Mesodermal cell (in vitro differentiated cells): ENCODE measurements at regions not wholly inside any gene's neighbourhood (a gene's known extent, or its start where the extent isn't known, plus 50 kb on each side); places are given as distances from the start of the nearest gene placed in this dataset.

Source experiments
- H3K27ac ChIP-seq: 2 replicates; pipeline ENCODE4 v1.7.0; 2013; ENCODE audit warnings: mild to moderate bottlenecking, low read depth, low read length, moderate library complexity; ENCODE audit not compliant: severe bottlenecking
- H3K36me3 ChIP-seq: 2 replicates; pipeline ENCODE4 v1.7.1; 2013; ENCODE audit warnings: mild to moderate bottlenecking, low read length, moderate library complexity; ENCODE audit not compliant: control insufficient read depth, insufficient read depth
- H3K4me1 ChIP-seq: one replicate; pipeline ENCODE4 v1.7.1; 2013; ENCODE audit warnings: mild to moderate bottlenecking, low read length; ENCODE audit not compliant: insufficient read depth, control insufficient read depth, poor library complexity, severe bottlenecking
- H3K4me3 ChIP-seq: 2 replicates; pipeline ENCODE4 v1.7.0; 2013; ENCODE audit warnings: low read length, control low read depth, mild to moderate bottlenecking; ENCODE audit not compliant: insufficient read depth, poor library complexity, severe bottlenecking; ENCODE audit errors: extremely low read depth
- H3K9me3 ChIP-seq: 2 replicates; pipeline ENCODE4 v1.7.1; 2013; ENCODE audit warnings: mild to moderate bottlenecking, low read length, moderate library complexity; ENCODE audit not compliant: control insufficient read depth
- WGBS, 2 experiments: methylation state at CpG; one replicate each; pipeline ENCODE4 v1.1.5; 2013; ENCODE audit warnings: missing lambda C conversion rate in 2 of 2; ENCODE audit not compliant: insufficient coverage in 2 of 2; 5-methylcytosine and 5-hydroxymethylcytosine counted together

DNA sequence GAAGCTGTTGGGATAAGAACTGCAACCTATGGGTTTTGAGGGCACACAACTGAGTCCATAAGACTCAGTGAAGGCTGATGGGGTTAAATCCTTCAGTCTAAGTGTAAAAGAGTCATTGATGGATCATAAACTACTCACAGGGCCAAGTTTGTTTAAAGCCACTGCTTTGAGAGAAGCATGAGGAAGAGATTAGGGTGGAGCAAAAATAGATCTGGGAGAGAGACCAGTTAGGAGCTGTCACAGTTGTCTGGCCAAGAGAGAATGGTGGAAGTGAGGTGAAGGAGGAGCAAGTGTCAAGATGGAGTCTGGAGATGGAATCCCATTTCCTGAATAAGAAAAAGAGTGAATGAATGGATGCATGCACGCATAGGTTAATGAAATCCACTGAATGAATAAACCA lies 379.1 kb upstream of the CDH11 start:
- no peaks in the 10 kb centered on the region for H3K9me3 ChIP-seq
- no peak overlapping the region for H3K27ac ChIP-seq
- H3K4me1 ChIP-seq, result peaks cover 14% of the 10 kb centered on the region
- WGBS, 2 experiments, result 60% methylated on average over 1 of the region's 1 CpG; no CpG with 5 or more reads in 1 of the 2 experiments
- H3K4me3 ChIP-seq, result no peak overlapping the region
- no peaks in the 10 kb centered on the region for H3K36me3 ChIP-seq

GRCh38 chr16:65500007-65500406 lies 378.1 kb upstream of the CDH11 start:
- H3K36me3 ChIP-seq, result no peaks in the 10 kb centered on the region
- H3K4me1 ChIP-seq, result peaks cover 14% of the 10 kb centered on the region
- no peak overlapping the region for H3K27ac ChIP-seq
- no peaks in the 10 kb centered on the region for H3K9me3 ChIP-seq
- WGBS, 2 experiments, result 86% methylated on average over 1 of the region's 2 CpGs; no CpG with 5 or more reads in 1 of the 2 experiments
- no peak overlapping the region for H3K4me3 ChIP-seq

DNA sequence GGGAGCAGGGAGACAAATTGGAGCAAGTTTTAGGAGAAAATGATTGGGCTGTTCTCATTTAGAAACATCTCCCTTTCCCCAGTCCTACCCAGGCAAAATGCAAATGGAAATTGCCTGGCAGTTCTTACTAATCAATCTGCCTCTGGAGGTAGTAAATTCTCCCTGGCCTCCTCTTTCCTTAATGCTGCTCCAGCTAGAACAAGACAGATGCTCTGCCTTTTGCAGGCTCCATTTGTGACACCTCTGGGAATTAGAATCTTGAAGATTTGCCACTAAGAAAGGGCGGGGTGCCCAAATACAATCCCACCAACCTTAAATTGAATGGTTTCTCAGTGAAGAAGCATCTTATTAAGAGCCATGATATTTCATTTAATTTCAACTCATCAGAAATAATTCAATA lies 377.7 kb upstream of the CDH11 start:
- no CpG with 5 or more reads among the region's 1 CpG for WGBS, 2 experiments
- H3K36me3 ChIP-seq, result no peaks in the 10 kb centered on the region

GRCh38 chr16:65497571-65497970 lies 375.7 kb upstream of the CDH11 start:
- H3K4me3 ChIP-seq, result no peak overlapping the region
- peaks cover 14% of the 10 kb centered on the region for H3K4me1 ChIP-seq
- H3K36me3 ChIP-seq, result no peaks in the 10 kb centered on the region
- H3K27ac ChIP-seq, result no peak overlapping the region
- 90 to 95% methylated on average over 5 of the region's 6 CpGs for WGBS, 2 experiments
- no peaks in the 10 kb centered on the region for H3K9me3 ChIP-seq

More for the DNA sequence above, 377.7 kb upstream of the CDH11 start:
- Histone ChIP-seq H3K9me3 (no peaks in the 10 kb centered on the region), H3K4me3 (no peak overlapping the region), H3K4me1 (peaks cover 14% of the 10 kb centered on the region), H3K27ac (no peak overlapping the region)

DNA sequence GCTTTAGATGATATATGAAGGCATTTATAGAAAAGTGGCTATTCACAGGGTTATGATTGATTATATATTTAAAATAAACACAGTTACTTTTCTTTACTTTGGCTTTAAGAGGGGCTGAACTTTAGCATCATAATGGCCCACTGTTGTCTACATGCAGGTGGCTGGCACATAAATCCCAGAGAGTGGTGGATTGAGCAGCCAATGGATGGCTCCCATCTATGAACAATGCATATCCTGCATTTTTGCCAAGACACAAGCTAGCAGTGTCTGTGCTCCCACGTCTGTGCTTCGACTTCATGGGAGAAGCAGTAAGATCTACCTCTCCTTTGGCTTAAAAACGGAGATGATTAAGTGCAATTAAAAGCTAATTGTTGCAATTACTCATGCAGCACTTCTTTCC lies 373.2 kb upstream of the CDH11 start:
- Histone ChIP-seq H3K4me1 (peaks cover 6% of the 10 kb centered on the region), H3K36me3 (no peaks in the 10 kb centered on the region), H3K9me3 (no peaks in the 10 kb centered on the region), H3K27ac (no peak overlapping the region), H3K4me3 (no peak overlapping the region)
- WGBS, 2 experiments, result 79 to 100% methylated on average over 1 to 3 of the region's 3 CpGs

GRCh38 chr16:65494609-65495008 lies 372.7 kb upstream of the CDH11 start:
- Histone ChIP-seq H3K36me3 (no peaks in the 10 kb centered on the region), H3K27ac (no peak overlapping the region), H3K9me3 (no peaks in the 10 kb centered on the region), H3K4me1 (peaks cover 1% of the 10 kb centered on the region), H3K4me3 (no peak overlapping the region)
- no CpG with 5 or more reads among the region's 1 CpG for WGBS, 2 experiments

DNA sequence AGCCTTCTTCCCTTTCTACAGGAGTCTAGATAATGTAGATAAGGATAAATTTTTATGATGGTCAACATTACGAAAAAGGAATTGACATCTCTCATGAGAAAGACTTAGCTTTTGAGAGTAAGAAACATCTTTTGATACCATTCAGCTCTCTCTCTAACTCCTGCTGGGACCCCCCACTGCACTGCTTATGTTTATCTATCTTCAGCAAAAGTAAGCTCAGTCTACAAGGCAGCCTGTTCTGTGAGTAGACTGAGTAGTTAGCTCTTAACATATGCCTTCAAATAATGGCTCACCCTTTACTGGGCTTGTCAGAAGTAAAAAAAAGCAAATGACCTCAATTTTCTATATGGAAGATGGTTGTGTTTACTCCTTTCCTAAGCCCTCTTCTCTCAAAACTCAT lies 372.2 kb upstream of the CDH11 start:
- H3K9me3 ChIP-seq, result no peaks in the 10 kb centered on the region
- no CpG with 5 or more reads among the region's 1 CpG for WGBS, 2 experiments
- no peak overlapping the region for H3K27ac ChIP-seq
- no peak overlapping the region for H3K4me3 ChIP-seq
- H3K4me1 ChIP-seq, result no peaks in the 10 kb centered on the region
- H3K36me3 ChIP-seq, result no peaks in the 10 kb centered on the region

DNA sequence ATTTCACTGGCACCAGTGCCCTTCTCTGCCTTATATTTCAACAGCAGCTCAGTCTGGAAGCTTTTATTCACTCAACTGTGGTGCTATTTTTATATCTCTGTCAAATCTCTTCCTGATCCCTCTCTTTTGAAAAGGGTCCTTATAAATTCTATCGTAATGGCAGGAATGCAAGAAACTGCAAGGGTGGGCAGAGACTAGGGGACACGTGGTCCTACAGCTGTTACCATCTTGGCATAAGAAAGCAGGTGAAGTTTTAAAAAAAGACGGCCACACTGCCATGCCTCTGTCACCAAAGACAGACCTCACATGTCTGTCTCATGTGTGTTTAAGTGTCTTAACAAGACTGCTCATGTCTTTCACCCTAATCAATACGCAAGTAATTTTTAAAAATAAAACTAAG lies 368.4 kb upstream of the CDH11 start:
- no peak overlapping the region for H3K27ac ChIP-seq
- H3K4me1 ChIP-seq, result no peaks in the 10 kb centered on the region
- 89 to 96% methylated on average over 3 of the region's 4 CpGs for WGBS, 2 experiments
- H3K4me3 ChIP-seq, result no peak overlapping the region
- H3K9me3 ChIP-seq, result no peaks in the 10 kb centered on the region
- no peaks in the 10 kb centered on the region for H3K36me3 ChIP-seq

DNA sequence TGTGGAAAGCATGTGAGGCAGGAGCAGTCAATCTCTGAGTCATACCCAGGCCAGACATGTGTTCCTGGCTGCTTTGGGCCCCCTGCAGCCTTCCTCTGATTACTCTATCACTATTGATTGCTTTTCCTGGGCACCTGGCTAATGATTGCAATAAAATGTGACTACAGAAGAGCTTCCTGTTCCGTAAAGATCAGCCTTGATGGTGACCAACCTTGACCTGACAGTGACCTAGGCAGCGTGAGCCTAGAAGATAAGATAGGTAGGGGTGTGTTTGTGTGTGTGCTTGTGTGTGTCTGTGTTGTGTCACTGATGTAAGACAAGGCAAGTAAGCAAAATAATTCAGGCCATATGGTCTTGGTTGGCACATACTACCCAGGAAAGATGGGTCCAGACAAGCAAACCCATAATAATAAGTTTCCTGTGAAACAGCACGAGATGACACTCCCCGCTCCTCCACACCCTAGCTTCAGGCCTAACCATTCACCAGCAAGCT lies 367.7 kb upstream of the CDH11 start:
- H3K36me3 ChIP-seq, result no peaks in the 10 kb centered on the region
- H3K4me3 ChIP-seq, result no peak overlapping the region
- WGBS, 2 experiments, result 83 to 87% methylated on average over 4 of the region's 4 CpGs
- no peak overlapping the region for H3K27ac ChIP-seq
- H3K4me1 ChIP-seq, result no peaks in the 10 kb centered on the region
- no peaks in the 10 kb centered on the region for H3K9me3 ChIP-seq

- Histone ChIP-seq H3K4me1 (no peaks in the 10 kb centered on the region), H3K9me3 (no peaks in the 10 kb centered on the region), H3K36me3 (no peaks in the 10 kb centered on the region), H3K4me3 (no peak overlapping the region), H3K27ac (no peak overlapping the region)
- WGBS, 2 experiments, result 89 to 100% methylated on average over 2 to 4 of the region's 5 CpGs
Measured at GRCh38 chr16:65487231-65487630, 365.4 kb upstream of the CDH11 start.

- 100% methylated on average over 1 of the region's 4 CpGs; no CpG with 5 or more reads in 1 of the 2 experiments for WGBS, 2 experiments
- no peaks in the 10 kb centered on the region for H3K4me1 ChIP-seq
- H3K4me3 ChIP-seq, result no peak overlapping the region
- no peak overlapping the region for H3K27ac ChIP-seq
- no peaks in the 10 kb centered on the region for H3K36me3 ChIP-seq
- no peaks in the 10 kb centered on the region for H3K9me3 ChIP-seq
Measured at GRCh38 chr16:65481956-65482355, 360.1 kb upstream of the CDH11 start.
